ENCODE measurements at regions not wholly inside any gene's neighbourhood (a gene's known extent, or its start where the extent isn't known, plus 50 kb on each side); places are given as distances from the start of the nearest gene placed in this dataset.

DNA sequence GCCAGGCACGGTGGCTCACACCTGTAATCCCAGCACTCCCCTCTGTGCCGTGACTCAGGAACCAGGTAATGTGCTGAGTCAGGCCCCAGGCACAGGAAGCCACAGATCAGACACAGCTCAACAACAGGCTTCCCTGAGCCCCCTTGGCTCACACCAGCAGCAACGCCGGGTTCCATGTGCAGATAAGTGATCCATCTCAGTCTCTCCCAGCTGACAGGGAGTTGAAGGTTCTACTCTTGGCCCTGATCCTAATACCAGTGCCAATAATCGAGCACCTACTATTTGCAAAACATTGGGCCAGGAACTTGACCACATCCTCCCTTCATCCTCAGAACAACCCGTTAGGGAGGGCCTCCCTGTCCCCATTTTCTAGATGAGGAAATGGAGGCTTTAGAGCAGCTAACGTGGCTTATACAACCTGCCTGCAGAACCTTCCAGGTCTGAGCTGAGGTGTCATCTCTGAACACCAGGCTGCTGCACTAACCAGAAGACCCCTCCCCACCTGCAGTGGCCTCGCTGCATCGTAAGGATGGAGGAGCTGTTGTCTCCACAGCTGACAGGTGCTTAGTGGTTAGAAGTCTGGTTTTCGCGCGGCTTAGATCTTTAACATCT is 64.8 kb upstream of the AMZ2 start:
- FAIRE-seq, result peak; percentile 90

DNA sequence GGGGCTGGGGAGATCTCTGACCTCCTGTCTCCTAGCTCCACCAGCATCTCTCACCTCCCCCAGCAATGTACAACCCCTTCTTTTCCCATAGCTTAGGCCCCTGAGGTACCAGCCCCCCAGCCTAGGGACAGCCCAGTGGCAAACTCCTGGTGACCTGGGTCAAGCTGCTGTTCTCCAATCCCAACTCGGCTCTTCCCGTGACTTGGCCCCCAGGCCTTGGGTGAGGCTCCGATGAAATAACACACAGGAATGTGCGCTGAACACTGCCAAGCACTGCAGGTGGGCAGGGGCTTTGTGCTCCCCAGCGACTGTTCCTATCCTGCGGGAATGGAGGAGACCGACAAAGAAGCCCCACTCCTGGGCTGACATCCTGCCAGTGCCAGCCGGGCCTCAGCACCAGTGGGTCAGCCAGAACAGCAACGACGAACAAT is 63.7 kb upstream of the AMZ2 start:
- no peak for DNase-seq (ENCODE audit: insufficient read length, low spot score)
- no peak for FAIRE-seq
- TF ChIP-seq POLR2AphosphoS5 (IDR thresholded peaks at IDR 0.05; ENCODE audit: low read depth, low read length) (no peak), TAF1 (IDR thresholded peaks at IDR 0.05; ENCODE audit: low read depth, low read length) (no peak), PAX5 (IDR thresholded peaks at IDR 0.05; ENCODE audit: insufficient read depth, low read length, severe bottlenecking) (no peak), POLR2A (IDR thresholded peaks at IDR 0.05; ENCODE audit: low read depth, low read length) (no peak), SPI1 (IDR thresholded peaks at IDR 0.05; ENCODE audit: low read depth, low read length) (no peak), POU2F2 (IDR thresholded peaks at IDR 0.05; ENCODE audit: low read depth, low read length) (no peak)

More for the DNA sequence above, 64.8 kb upstream of the AMZ2 start:
- no peak for TF ChIP-seq SPI1 (IDR thresholded peaks at IDR 0.05; ENCODE audit: low read depth, low read length)
- TF ChIP-seq POU2F2 (IDR thresholded peaks at IDR 0.05; ENCODE audit: low read depth, low read length), result no peak
- TF ChIP-seq PAX5 (IDR thresholded peaks at IDR 0.05; ENCODE audit: insufficient read depth, low read length, severe bottlenecking), result no peak
- no peak for TF ChIP-seq TAF1 (IDR thresholded peaks at IDR 0.05; ENCODE audit: low read depth, low read length)
- no peak for TF ChIP-seq POLR2A (IDR thresholded peaks at IDR 0.05; ENCODE audit: low read depth, low read length)
- TF ChIP-seq POLR2AphosphoS5 (IDR thresholded peaks at IDR 0.05; ENCODE audit: low read depth, low read length), result no peak
- peak; percentile 31 for DNase-seq (ENCODE audit: insufficient read length, low spot score)

DNA sequence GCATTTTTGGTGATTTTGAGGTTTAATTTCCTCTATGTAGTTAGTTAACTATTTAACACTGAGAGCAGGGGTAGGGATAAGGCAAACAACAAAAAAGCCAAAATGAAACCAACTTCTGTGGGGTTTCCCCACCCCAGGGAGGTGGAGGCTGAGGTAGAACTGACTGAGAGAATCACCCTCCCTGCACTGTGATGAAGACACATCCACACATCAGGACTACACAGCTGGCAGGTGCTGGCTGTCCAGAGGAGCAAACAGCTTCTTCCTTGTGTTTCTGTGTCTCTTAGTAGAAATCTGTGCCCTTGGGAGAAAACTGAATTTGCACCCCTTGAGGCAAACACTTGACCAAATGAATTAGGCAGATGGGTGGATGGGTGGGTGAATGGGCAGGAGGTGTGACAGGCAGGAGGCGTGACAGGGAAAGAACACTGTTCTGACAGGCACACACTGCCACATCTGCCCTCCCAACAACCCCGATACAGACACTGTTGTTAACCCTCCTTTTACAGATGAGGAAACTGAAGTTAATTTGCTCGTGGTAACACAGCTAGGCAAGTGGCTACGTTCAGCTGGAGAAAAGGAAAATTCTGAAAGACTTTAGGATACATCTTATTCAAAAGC is 62.9 kb upstream of the AMZ2 start:
- TF ChIP-seq POU2F2 (IDR thresholded peaks at IDR 0.05; ENCODE audit: low read depth, low read length) (no peak), SPI1 (IDR thresholded peaks at IDR 0.05; ENCODE audit: low read depth, low read length) (no peak), POLR2A (IDR thresholded peaks at IDR 0.05; ENCODE audit: low read depth, low read length) (no peak), PAX5 (IDR thresholded peaks at IDR 0.05; ENCODE audit: insufficient read depth, low read length, severe bottlenecking) (no peak), POLR2AphosphoS5 (IDR thresholded peaks at IDR 0.05; ENCODE audit: low read depth, low read length) (no peak), TAF1 (IDR thresholded peaks at IDR 0.05; ENCODE audit: low read depth, low read length) (no peak)
- peak; percentile 33 for DNase-seq (ENCODE audit: insufficient read length, low spot score)
- peak; percentile 93 for FAIRE-seq

DNA sequence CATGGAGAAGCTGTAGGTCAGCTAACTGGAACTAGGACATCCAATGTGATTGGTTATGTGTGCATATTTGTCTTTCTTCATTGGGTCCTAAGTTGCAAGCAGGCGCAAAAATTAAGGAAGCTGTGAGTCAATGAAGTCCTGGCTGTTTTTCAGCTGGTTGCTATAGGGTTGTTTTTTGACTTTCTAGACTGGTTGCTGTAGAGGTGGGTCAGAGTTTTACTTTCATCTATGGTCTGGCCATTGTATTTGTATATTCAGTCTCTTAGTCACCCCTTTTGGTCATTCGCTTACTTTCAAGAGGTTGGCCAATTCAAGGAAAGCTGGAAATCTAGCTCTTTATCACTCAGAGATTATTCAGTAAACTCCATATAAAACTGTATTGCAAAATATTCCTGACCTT is 62.0 kb upstream of the AMZ2 start:
- DNase-seq (ENCODE audit: insufficient read length, low spot score) (no peak), FAIRE-seq (no peak)
- no peak for TF ChIP-seq PAX5 (IDR thresholded peaks at IDR 0.05; ENCODE audit: insufficient read depth, low read length, severe bottlenecking)

DNA sequence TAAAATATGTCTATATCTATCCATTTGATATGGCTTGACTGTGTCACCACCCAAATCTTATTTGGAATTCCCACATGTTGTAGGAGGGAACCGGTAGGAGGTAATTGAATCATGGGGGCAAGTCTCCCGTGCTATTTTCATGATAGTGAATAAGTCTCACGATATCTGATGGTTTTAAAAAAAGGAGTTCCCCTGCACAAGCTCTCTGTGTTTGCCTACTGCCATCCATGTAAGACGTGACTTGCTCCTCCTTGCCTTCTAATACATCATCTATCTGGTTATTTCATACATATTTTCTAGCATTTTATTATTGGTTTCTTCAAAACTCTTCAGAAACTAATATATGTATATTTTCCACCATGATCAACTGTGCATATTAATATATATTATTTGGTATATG is 57.3 kb upstream of the AMZ2 start:
- TF ChIP-seq TAF1 (IDR thresholded peaks at IDR 0.05; ENCODE audit: low read depth, low read length) (no peak), POLR2AphosphoS5 (IDR thresholded peaks at IDR 0.05; ENCODE audit: low read depth, low read length) (no peak), SPI1 (IDR thresholded peaks at IDR 0.05; ENCODE audit: low read depth, low read length) (no peak), POU2F2 (IDR thresholded peaks at IDR 0.05; ENCODE audit: low read depth, low read length) (no peak), POLR2A (IDR thresholded peaks at IDR 0.05; ENCODE audit: low read depth, low read length) (no peak), PAX5 (IDR thresholded peaks at IDR 0.05; ENCODE audit: insufficient read depth, low read length, severe bottlenecking) (no peak)
- DNase-seq (ENCODE audit: insufficient read length, low spot score), result no peak
- FAIRE-seq, result no peak

DNA sequence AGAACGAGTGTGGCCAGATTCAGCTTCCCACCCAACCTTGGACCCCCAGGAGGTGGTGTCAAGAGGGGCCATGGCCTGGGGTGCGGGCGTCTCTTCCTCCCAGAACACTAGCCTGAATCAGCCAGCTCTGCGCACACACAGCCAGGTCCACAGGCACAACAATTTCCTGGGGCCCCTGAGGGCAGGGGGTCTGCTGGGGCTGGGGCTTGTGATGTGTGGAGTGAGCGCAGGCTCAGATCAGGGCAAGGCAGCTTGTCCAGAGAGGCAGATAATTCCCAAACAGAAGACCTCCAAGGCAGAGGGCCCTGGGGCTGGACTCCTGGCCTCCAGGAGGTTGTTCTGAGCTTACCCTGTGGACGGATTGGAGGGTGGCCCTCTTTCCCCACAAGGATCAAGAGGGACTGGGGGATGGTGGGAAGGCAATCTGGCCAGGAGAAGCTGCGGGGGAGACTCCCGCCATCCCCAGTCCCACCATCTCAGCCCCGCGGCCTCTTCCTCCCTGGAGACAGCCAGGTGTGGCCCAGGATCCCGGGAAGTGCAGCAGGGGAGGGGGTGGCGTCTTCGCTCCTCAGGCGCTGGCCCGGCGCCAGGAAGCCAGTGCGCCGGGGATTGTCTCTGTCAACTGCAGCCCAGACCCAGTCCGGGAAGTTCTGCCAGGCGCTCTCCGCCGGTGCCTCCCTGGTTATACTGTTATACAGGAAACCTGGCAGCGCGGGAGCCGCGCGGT is 52.0 kb upstream of the AMZ2 start:
- DNase-seq (ENCODE audit: insufficient read length, low spot score), result no peak
- no peak for FAIRE-seq

DNA sequence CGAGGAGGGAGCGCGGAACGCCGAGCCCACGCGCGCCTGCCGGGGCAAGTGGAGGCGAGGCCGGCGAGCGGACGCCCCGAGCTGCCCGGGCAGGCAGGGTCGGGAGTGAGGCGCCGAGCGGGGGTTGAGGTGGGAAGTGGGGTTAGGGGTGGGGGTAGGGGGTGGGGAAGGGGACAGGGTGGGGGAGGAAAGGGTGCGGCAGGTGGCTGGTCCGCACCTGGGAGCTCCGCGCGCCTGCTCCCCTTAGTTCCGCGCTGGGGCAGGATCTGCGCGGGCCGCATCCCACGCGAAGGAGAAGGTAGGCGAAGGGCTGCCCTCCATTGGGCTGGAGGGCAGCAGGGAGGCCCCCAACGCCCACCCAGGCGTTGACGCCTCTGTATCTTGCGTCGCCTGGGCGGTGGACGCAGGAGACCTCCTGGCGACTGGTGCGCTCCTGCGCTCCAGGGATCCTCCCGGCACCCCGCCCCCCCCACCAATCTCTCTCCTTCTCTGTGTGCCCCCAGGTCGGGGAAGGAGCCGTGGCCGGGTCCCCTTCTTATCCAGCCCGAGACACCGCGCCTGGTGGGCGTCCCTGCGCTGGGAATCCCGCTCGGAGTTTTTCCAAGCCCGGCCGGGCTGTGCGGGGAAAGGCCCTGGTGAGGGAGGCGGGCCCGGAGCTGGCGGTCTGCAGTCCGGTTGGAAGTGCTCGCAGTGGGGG is 51.3 kb upstream of the AMZ2 start:
- TF ChIP-seq POLR2AphosphoS5 (IDR thresholded peaks at IDR 0.05; ENCODE audit: low read depth, low read length) (no peak), POLR2A (IDR thresholded peaks at IDR 0.05; ENCODE audit: low read depth, low read length) (no peak), TAF1 (IDR thresholded peaks at IDR 0.05; ENCODE audit: low read depth, low read length) (no peak), PAX5 (IDR thresholded peaks at IDR 0.05; ENCODE audit: insufficient read depth, low read length, severe bottlenecking) (no peak), SPI1 (IDR thresholded peaks at IDR 0.05; ENCODE audit: low read depth, low read length) (no peak), POU2F2 (IDR thresholded peaks at IDR 0.05; ENCODE audit: low read depth, low read length) (no peak)
- DNase-seq (ENCODE audit: insufficient read length, low spot score), result no peak
- no peak for FAIRE-seq

More for the DNA sequence above, 52.0 kb upstream of the AMZ2 start:
- TF ChIP-seq TAF1 (IDR thresholded peaks at IDR 0.05; ENCODE audit: low read depth, low read length) (no peak), POLR2AphosphoS5 (IDR thresholded peaks at IDR 0.05; ENCODE audit: low read depth, low read length) (no peak)

DNA sequence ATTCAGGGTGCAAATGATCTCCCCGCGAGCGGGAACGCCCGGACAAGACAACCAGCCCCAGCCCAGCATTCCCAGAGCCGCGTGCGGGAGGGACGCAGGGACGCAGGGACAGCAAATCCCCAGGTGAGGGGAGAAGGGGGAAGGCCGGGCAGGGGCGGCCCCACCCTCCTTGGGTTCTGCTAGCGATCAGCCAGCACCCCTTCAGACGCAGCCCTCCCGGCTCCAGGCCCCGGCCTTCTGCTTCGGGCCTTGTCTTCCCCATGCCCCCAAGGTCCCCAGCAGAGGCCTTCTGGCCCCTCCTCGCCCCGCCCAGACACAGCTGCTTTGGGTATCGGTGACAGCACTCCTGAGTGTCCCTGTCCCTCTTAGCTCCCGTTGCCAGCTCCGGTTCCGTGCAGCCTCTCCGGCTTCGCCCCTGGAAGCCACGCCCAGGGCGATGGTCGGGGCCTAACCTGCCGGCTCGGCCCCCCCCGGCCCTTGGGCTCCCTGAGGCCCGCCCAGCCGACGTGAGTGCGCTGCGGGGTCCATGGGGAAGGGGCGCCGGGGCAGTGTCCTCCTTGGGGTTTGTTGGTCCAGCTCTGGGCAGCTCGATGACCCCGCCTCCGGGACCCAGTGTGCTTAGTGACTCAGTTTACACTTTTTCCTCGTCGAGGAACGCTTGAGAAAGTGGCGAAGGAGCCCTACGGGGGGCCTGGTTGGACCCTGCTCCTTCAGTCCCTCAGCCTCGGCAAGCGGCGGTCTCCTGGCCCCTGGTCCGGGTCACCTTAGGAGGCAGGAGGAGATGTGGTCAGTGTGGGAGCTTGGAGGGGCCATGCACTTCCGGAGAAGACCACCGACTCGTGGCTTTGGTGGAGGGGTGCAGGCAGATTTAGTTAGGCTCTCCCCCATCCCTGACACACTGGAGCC is 50.5 kb upstream of the AMZ2 start:
- peak; percentile 52 for FAIRE-seq
- no peak for TF ChIP-seq POU2F2 (IDR thresholded peaks at IDR 0.05; ENCODE audit: low read depth, low read length)
- no peak for TF ChIP-seq TAF1 (IDR thresholded peaks at IDR 0.05; ENCODE audit: low read depth, low read length)
- no peak for TF ChIP-seq PAX5 (IDR thresholded peaks at IDR 0.05; ENCODE audit: insufficient read depth, low read length, severe bottlenecking)
- TF ChIP-seq SPI1 (IDR thresholded peaks at IDR 0.05; ENCODE audit: low read depth, low read length), result no peak
- no peak for TF ChIP-seq POLR2AphosphoS5 (IDR thresholded peaks at IDR 0.05; ENCODE audit: low read depth, low read length)
- TF ChIP-seq POLR2A (IDR thresholded peaks at IDR 0.05; ENCODE audit: low read depth, low read length), result no peak
- DNase-seq (ENCODE audit: insufficient read length, low spot score), result peak; percentile 54
